HFF-Myc (cell line): ENCODE measurements at regions not wholly inside any gene's neighbourhood (a gene's known extent, or its start where the extent isn't known, plus 50 kb on each side); places are given as distances from the start of the nearest gene placed in this dataset.

Source experiments
- DNase-seq: peaks from one replicate; pipeline ENCODE4 v3.0.0-alpha.2; 2011; ENCODE audit warnings: low read depth; ENCODE audit errors: extremely low read depth
- H3K4me3 ChIP-seq: replicated peaks from 2 replicates; pipeline ENCODE4 v1.5.1; 2011; ENCODE audit warnings: low read depth, mild to moderate bottlenecking, control low read depth, low read length
- CTCF ChIP-seq: IDR thresholded peaks from 2 replicates; pipeline ENCODE4 v1.5.1; 2012; ENCODE audit warnings: mild to moderate bottlenecking, low read depth, low read length, control low read depth; ENCODE audit errors: missing control alignments

DNA sequence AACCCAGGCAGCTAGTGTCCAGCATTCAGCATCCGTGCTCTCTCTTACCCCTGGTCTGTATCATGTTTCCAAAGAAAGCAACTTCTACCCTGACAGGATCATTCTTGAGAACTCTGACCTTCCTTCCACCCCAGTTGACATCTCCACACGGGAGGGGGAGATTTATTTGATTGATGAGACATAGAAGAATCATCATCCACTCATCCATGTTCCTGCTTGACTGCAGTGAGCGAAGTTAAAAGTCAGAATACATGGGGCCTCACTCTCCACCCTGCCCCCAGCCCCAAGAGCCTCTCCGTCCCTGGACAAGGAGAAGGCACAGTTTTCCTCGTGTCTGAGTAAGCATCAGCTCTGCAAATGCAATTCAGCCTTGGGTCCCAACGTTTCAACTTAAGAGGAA, 356.0 kb upstream of the TNP1 start:
- DNase-seq: no peak
- H3K4me3 ChIP-seq: no peak overlapping the region
- no peak for TF ChIP-seq CTCF

GRCh38 chr2:217208867-217209266, 349.0 kb upstream of the TNP1 start:
- TF ChIP-seq CTCF: no peak
- no peak for DNase-seq
- H3K4me3 ChIP-seq: no peak overlapping the region

GRCh38 chr2:217207699-217208010, 347.8 kb upstream of the TNP1 start:
- no peak overlapping the region for H3K4me3 ChIP-seq
- TF ChIP-seq CTCF: no peak
- DNase-seq: no peak

DNA sequence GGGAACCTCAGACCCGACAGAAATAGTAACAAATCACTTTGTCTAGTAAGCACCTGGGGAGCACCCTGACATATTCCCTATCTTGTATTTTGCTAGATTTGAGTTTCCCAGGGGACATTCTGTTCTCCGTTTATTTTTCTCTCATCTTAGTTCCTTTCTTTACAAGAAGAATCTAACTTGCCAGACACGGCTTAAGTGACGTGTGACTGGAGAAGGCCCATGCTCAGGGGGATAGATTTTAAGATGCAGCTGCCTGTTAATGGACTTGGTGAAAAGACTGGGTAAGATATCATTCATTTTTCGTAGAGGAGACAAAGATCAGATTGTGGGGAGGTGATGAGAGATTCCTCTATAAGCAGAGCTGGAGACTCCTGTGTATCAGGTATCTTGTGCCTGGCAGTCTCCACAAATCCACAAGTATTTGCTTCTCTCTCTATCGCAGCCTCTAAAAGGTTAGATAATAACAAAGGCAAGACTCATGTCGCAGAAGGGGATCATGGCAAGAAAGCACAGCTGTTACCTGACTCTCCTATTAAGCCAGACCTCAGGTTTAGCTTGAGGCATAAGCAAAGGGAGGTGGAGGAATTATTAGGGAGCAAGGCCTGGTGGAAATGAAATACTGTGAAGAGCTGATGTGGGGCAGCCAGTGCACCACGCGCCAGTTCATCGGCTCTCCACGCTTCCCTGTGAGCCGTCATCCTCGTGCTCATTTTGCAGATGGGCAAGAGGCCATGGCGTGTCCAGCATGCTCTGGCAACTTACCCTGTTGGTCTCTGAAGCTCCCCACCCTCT, 347.2 kb upstream of the TNP1 start:
- DNase-seq: no peak
- H3K4me3 ChIP-seq: no peak overlapping the region
- no peak for TF ChIP-seq CTCF

- no peak for DNase-seq
- no peak for TF ChIP-seq CTCF
Observed at GRCh38 chr2:217206016-217206725, 346.3 kb upstream of the TNP1 start.

GRCh38 chr2:217204358-217204757, 344.5 kb upstream of the TNP1 start:
- no peak for DNase-seq
- H3K4me3 ChIP-seq: no peak overlapping the region
- TF ChIP-seq CTCF: no peak

More at GRCh38 chr2:217206016-217206725, 346.3 kb upstream of the TNP1 start:
- H3K4me3 ChIP-seq: no peak overlapping the region
